T1000 (cell line): ENCODE measurements at regions not wholly inside any gene's neighbourhood (a gene's known extent, or its start where the extent isn't known, plus 50 kb on each side); places are given as distances from the start of the nearest gene placed in this dataset.
"Not testable (repeated sequence)": the region's sequence is repeated elsewhere in the genome, so short reads cannot be mapped to it uniquely, and the experiment has no call there.

Experiments used
- DNase-seq: peaks from one replicate; lab custom pipeline; 2025; ENCODE audit warnings: mixed read lengths; lab: John Stamatoyannopoulos, UW

DNA sequence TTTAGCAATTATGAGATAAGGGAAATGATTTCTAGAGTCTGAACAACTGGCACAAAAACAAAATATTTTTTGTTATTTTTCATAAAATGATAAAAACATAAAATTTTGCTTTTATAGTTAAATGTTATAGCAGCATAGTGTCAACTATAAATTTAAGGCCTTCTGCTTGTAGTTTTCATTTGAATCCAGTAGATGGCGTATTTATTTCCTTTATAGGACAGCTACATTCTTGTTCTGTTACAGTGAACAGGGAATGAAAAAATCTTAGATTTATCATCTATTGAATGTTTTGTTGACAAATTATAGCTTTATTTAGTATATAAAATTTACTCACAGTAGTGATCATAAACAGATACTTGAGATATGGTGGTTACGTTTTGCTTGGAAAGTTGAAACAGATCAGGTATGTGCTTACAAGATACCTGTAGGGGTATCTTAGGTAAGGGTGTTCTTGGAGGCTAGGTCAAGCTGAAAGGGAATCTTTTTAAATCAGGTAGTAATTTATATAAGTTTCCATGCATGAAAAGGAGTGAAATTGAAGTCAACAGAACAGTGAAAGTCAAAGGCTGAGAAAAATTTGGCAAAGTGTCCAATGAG, 239.3 kb upstream of the GRIN3A start:
- no peak for DNase-seq

DNA sequence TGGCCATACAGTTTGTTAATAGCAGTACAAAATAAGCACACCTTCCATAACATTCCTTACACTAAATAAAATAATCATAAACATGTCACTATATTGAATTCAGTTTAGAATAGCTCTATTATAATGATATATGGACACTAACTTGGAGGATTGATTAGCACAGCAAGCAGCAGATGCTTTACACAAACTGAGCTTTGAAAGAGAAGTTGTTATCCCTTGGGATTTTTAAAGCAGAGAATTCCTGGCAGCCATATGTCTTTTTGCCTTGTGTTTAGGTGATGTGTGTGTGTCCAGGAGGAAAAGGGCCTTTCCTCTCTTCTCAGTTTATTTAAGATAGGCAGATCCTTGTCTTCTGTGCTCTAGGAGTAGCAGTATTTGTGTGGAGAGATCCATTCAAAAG, 232.2 kb upstream of the GRIN3A start:
- no peak for DNase-seq

DNA sequence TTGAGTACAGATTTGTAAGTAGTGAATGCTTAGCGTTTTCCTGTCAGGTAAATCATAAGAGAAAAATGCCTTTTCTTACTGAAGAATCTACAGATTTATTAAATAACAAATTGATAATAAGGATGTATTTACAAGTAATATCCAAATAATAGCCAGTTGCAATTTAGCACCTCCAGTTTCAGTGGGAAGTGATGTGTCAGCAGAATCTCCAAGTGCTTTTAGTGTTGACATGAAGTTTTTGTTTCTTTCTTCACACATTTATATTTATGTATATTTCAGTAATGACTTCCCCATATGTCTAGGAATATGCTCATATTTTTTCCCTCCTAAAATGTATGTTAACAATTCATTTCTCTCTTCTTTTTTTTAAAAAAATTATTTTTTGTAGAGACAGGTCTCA, 229.9 kb upstream of the GRIN3A start:
- DNase-seq, result no peak

DNA sequence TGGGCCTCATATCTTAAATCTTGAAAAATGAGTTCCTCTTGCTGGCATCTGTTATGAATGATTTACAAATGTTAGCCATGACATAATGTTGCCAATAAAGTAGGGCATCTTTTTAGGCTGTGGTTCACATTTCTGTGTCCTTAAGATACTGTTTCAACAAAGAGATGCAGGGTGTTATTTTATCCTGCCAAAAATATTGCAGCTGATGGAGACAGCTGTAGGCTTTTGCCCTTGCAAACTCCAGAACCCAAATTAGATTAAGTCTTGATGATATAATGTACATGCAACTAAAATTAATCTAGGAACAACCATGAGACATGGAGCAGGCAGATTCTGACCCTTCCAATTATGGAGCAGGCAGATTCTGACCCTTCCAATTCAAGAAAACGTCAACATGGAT, 228.2 kb upstream of the GRIN3A start:
- no peak for DNase-seq

DNA sequence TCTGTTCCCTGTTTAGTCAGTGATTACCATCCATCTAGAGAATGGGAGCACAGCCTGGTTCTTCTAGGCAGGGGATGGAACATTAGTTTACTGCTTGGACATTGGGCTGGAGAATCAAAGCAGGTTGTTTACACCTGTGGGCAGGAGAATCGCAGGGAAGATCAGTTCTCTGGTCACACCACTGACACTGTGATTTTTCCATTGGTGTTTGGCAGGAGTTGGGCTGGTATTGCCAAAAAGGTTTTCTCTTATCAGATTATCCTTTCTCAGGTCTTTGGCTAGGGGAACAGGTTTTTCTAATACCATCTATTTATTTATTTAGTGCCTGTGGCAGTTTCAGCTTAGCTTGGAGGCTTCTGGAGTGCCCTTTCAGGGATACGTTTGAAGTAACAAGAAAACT, 219.3 kb upstream of the GRIN3A start:
- DNase-seq, result no peak

DNA sequence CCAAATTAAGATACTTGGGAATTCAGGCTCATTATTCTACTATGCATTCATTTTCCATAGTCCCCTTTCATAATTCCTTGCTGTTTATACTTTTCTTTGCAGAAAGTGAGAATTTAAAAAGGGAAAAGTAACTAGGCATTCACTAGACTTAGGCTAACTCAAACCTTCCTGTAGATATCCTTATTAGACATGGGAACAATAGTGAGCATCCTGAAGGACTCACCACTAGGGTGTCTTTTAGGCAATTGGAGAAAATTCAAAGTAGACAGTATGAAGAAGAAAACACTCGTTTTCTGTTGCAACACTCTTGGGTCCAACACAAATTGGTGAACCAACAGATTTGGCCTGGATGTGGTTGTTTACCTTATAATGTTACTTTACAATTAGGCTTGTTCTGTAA, 213.2 kb upstream of the GRIN3A start:
- no peak for DNase-seq

DNA sequence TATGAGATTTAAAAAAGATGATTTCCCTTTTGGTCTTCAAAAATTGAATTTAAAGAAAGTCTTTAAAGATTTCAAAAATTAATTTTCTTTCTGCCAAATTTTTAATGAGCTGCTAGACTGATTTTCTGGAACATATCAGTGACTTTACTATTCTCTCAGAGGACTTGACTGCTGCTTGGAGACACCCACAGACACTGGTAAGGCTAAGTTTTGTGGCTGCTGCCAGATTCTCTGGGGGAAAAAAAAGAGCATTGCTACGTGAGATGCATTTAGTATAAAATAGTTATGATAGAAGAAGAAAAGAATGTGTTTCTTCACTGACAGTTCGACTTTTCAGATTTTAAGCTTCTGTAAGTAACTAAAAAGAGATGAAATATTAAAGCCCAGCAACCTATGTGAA, 193.3 kb upstream of the GRIN3A start:
- no peak for DNase-seq

DNA sequence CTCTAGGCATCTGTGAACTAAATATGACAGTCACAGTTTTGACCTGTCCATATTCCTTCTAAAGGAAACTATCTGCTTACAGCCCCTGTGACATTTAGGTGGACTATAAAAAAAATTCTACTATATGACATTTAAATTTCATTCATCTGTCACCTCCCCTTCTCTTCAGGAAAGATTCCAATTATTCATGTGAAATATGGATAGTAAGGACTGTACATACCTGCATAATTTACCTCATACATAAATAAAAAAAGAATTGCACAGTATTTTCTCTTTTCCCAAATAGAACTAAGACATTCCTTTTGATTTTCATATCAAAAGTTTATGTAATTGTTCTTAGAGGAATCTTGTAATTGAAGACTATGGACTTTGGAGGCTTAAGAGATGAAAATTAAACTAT, 192.3 kb upstream of the GRIN3A start:
- DNase-seq, result no peak

DNA sequence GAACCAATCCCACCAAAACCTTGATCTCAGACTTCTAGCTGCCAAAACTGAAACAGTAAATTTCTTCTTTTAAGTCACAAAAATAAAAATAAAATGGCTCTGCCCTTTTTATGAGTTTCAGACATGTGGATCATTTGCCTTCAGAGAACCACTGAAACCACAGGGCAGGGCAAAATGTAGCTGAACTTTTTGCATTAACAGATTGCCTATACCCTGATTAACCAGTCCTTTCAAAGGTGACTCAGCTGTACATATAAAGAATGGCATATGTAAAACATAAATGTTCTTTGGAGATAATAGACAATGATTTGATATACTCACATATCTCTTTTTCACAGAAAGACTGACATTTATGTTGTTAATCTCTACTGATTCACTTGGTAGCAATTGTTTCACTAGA, 187.1 kb upstream of the GRIN3A start:
- no peak for DNase-seq

DNA sequence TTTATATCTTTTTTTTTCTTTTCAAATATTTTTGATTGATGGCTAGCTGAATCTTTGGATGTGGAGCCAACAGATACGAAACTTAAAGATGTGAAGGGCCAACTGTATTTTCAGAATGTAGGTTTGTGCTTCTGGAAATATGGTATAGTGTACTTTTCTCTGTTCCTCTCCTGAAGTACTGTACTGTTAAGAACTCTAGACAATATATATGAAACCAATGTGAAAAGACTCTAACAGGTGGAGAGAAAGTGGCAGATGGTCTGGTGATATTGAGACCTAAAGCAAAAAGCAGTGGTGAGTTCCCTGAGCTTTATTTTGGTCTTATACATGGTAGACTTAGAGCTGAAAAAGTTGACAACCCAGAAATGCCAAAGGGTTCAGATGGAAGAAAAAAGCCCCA, 185.0 kb upstream of the GRIN3A start:
- DNase-seq, result no peak

DNA sequence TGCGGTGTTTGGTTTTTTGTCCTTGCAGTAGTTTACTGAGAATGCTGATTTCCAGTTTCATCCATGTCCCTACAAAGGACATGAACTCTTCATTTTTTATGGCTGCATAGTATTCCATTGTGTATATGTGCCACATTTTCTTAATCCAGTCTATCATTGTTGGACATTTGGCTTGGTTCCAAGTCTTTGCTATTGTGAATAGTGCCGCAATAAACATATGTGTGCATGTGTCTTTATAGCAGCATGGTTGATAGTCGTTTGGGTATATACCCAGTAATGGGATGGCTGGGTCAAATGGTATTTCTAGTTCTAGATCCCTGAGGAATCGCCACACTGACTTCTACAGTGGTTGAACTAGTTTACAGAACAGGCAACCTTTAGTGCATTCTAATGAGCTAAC, 178.5 kb upstream of the GRIN3A start:
- DNase-seq, result not testable (repeated sequence)

DNA sequence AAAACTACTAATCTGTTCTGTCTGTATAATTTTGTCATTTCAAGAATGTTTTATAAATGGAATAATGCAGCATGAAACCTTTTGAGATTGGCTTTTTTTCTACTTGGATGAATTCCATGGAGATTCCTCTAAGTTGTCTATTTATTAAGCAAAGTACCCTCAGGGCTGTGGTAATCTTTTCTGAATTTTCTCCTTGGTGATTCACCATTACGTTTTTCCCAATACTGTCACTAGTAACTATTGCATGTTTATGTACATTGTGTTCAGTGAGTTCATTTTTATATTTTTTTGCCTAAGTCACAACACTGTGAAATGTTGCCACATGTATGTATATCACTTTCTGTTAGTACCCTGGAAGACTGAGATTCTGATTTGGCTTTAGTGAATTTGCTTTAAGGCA, 177.0 kb upstream of the GRIN3A start:
- DNase-seq, result no peak

DNA sequence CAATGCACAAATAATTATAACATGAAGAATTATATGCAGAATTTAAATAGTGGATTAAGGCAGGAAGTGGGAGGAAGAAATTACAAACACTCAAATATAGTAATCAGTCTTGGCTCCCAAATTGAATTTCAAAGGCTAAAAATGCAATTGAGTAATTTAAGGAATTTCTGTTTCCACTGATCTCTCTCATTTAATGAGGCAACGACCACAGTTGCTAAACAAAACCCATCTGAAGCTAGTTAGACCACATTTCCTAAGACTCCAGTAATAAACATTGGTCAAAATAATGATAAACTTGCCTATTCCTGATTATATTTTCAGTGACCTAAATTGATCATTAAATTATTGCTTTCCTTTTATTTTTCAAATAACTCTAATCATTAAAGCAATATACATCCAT, 174.3 kb upstream of the GRIN3A start:
- DNase-seq, result no peak

DNA sequence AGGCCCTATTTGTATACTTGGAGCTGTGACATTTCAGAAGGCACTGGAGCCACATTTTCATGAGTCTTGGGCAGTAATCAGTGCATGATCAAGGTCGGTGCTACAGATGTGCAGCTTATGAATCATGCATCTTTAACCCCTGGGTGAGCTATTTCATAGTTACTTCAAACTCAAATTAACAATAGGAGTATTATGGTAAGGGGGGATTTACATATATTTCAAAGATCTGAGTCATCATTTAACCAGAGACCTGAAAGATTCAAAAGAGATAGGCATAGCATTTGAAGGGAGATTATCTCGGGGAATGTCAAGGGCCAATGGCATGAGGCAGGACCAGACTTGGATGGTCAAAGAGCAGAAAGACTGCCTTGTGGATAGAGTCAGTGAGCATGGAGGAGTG, 169.0 kb upstream of the GRIN3A start:
- no peak for DNase-seq

DNA sequence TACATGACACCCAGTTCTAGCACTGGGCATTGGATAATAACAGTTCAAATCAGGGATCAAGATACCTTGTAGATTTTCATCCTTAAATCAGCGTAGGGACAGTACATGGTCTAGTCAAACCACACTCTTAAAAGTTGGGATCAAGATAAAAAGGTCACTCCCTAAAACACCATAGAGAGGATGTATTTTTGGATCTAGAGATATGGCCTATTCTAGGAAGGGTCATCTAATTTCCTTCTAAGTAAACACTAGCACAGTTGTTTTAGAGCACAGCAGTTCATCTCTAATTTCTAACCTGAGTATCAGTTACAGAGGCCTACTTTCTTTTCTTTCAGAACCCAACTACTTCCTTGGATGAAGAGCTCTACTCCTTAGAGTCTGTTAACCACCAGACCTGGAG, 166.4 kb upstream of the GRIN3A start:
- no peak for DNase-seq

DNA sequence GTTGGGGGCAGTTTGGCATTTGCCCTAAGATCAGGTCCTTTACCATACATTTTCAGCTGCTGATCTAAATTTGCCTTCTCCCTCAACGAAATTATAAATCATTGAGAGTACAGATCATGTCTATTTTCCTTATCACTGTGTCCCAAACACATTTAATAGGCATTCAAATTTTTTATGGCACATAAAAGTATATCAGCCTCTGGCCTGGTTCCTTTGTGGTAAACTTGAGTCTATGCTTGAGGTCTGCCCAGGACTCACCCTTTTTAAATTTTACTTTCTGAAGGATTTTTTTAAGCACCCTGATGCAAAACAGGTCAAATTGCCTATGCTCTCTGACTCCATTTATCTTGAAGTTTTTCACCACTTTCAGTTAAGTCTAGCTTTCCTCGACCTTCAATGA, 163.6 kb upstream of the GRIN3A start:
- DNase-seq, result no peak

DNA sequence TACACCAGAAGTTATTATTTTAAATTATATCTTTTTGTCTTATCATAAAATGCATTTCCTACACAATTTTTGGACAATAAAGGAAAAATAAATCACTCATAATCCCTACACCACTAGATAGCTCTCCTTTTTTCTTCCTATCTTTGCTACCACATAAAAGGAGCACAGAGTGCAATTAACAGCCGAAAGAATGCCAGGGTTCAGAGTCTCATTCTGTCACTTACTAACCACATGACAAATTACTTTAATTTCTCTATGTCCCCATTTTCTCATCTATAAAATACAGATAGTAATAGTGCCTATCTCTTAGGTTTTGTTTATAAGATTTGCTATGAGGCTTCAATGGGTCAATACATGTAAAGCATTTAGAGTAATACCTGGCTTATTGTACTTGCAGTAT, 158.7 kb upstream of the GRIN3A start:
- no peak for DNase-seq

DNA sequence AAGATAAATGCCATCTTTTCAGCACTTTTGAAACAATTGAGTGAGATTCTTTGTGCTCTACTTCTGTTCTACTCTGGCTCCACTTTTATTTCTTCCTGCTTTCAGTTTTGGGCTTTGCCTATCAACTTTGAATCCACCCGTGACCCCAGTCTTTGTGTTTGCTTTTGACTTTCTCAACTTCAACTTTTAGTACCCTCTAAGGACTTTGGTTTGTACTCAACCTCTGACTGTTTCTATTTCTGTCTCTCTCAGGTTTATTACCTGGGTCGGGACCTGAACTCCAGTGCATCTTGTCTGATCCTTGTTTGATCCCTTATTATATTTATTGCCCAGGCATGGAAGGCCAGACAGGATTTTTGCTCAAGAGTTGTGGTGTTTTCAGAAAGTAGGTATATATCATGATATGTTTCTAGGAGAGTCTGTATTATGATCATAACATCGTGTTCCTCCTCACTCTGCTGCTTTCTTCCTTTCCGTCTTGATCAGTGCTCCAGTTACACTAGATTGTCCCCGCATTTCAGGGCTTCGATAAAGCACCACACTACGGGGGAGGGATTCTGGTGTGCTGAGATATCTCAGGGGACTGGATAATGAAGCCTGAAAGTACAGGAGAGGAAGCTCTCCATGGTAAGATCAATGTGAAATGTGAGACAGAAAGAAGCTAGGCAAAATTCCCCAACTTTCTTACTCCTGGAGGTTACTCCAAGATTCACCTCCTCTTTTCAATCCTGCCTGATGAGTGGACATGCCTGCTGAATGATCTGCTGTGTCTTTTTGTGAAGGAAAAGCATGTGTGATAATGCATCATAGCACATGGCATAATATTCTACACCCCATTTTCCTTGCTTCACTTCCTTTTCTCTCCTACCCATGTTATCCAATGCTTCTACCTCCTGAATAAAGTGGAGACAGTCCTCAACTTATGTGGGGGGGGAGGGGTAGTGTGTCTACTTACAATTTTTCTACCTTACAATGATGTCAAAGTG, 155.5 kb upstream of the GRIN3A start:
- no peak for DNase-seq

DNA sequence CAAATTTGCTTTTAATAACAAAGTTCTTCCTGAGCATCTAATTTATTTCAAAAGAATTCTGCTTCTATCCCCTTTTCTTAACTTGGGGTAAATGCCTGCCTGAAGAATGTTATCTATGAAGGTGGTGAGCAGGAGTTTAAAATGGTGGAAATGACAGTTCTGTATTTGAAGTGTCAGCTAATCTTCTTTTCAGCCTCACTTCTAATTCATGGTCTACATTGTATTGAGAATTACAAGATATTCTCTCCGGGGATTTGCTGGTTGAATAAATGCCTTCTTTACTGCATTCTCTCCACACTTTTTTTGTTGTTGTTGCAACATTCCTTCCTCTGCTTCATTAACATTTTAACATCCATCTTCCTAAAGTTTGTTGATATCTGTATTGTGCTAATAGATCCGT, 143.1 kb upstream of the GRIN3A start:
- DNase-seq, result no peak

DNA sequence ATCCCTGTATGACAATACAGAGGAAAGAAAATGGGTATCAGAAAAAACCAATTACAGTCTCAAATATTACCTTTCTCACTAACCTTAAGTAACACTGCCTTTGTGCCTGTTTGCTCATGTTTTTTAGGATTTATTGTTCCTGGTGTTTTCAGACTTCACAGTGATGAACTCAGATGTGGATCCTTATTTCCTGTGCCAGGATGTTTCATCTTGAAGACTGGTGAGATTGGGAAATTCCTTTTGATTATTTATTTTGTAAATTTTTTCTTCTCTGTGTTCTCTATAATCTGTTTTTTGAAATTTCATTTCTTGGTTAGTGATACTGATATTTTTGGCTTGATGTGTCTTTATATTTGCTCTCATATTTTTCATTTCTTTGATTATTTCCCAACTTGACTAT, 142.4 kb upstream of the GRIN3A start:
- DNase-seq, result no peak

DNA sequence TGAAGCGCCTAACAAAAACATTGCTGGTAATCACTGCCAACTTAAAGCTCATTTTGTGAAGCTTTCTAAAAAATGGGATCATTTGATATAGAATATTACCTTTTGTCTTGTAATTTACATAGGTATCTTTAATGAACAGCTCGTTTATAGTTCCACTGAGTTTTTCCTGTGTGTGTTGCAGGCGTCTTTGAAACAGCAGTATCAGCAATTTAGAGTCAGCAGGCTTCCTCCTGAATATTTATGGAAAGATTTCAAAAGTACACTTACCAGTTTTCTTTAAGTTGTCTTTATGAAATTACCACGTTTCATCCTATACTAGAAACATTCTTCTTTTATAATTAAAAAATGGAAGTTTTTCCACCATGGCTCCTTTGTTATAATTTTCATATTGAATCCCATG, 140.3 kb upstream of the GRIN3A start:
- DNase-seq, result no peak

DNA sequence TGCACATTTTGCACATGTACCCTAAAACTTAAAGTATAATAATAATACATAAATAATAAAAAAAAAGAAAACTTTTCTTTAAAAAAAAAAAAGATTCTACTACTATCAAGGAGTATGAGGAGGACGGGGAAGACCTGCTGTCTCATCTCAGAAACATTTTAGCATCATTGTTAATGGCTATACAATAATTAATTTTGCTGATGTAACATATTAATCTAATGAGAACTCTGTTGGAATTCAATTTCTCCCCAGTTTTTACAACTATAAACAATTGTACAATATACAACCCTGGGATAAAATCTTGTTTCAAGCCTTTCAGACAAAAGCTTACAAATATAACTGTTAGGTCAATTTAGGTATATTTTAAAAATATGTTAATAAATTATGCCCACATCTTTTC, 139.0 kb upstream of the GRIN3A start:
- DNase-seq, result no peak

DNA sequence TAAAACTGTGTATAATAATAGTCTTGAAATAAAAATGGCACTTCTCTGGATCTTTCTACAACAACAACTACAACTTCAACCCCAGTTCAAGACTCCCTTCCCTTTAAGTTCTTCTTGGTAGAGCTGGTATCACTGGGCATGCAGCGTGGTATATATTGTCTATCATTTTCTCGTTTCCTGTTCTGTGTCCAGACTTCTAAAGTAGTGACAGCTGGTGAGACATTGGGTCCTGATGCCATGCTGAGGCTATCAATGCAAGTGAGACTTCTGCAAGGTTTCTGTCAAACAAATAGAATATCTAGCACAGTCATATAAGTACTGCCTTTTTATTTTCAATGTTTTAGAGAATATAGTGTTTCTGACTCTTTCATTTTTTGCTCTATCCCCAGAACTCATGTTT, 123.0 kb upstream of the GRIN3A start:
- DNase-seq, result no peak

DNA sequence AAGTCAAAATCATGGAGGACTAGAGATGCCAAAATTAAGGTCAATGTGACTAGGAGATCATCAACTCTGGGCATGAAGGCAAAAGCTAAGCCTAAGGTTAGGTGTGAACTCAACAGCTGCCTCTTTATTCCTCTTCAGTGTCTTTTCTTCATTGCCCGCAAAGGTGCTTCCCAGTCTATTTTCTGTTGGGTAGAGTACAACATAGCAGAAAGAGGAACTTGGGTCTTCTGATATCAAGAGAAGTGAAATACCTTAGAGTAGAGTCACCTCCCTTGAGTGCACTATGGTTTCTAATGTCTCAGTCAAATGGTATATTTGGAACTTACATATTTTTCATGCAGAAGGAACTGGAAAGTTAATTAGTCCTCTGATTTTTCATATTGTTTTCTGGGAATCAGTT, 122.5 kb upstream of the GRIN3A start:
- no peak for DNase-seq
